ENCODE measurements at regions not wholly inside any gene's neighbourhood (a gene's known extent, or its start where the extent isn't known, plus 50 kb on each side); places are given as distances from the start of the nearest gene placed in this dataset.

GRCh38 chr11:71336176-71336995 lies 84.0 kb upstream of the SHANK2 start:
- H3K4me3 ChIP-seq: no peak overlapping the region
- 62 to 70% methylated on average over 9 of the region's 9 CpGs for WGBS, 2 donors

GRCh38 chr11:71335371-71335770 lies 83.0 kb upstream of the SHANK2 start:
- no peak for TF ChIP-seq CTCF (IDR thresholded peaks at IDR 0.05)
- no peak overlapping the region for H3K27ac ChIP-seq
- H3K36me3 ChIP-seq: no peaks in the 10 kb centered on the region
- no peak for DNase-seq
- no peak overlapping the region for H3K4me3 ChIP-seq
- no peaks in the 10 kb centered on the region for H3K27me3 ChIP-seq
- intact Hi-C loops (cut with DNase I): loop anchor here in 1 of 3 donors (5.0 kb wide), 1 partner anchor 218 kb away; no protein-coding TSS in a partner anchor
- WGBS, 2 donors: 79 to 89% methylated on average over 1 of the region's 1 CpG
- H3K9me3 ChIP-seq: no peaks in the 10 kb centered on the region
- ATAC-seq: no peak
- FAIRE-seq: no peak
- no peaks in the 10 kb centered on the region for H3K4me1 ChIP-seq

More at GRCh38 chr11:71336176-71336995, 84.0 kb upstream of the SHANK2 start:
- TF ChIP-seq CTCF (IDR thresholded peaks at IDR 0.05): no peak
- Histone ChIP-seq H3K4me1 (no peaks in the 10 kb centered on the region), H3K9me3 (no peaks in the 10 kb centered on the region), H3K27ac (no peak overlapping the region), H3K27me3 (no peaks in the 10 kb centered on the region), H3K36me3 (no peaks in the 10 kb centered on the region)
- no peak for ATAC-seq
- intact Hi-C loops (cut with DNase I): loop anchor here in 1 of 3 donors (5.0 kb wide), 1 partner anchor 219 kb away; no protein-coding TSS in a partner anchor
- no peak for FAIRE-seq
- no peak for DNase-seq

- Histone ChIP-seq H3K27me3 (no peaks in the 10 kb centered on the region), H3K4me3 (no peak overlapping the region), H3K9me3 (no peaks in the 10 kb centered on the region), H3K4me1 (no peaks in the 10 kb centered on the region), H3K27ac (no peak overlapping the region), H3K36me3 (no peaks in the 10 kb centered on the region)
- intact Hi-C loops (cut with DNase I): no loop called here
- DNase-seq: no peak
- TF ChIP-seq CTCF (IDR thresholded peaks at IDR 0.05): no peak
- WGBS, 2 donors: 88 to 100% methylated on average over 1 of the region's 1 CpG
- no peak for FAIRE-seq
- ATAC-seq: no peak
Observed at GRCh38 chr11:71334191-71334590, 81.8 kb upstream of the SHANK2 start.

- Histone ChIP-seq H3K4me3 (no peak overlapping the region), H3K36me3 (no peaks in the 10 kb centered on the region), H3K27me3 (no peaks in the 10 kb centered on the region), H3K9me3 (no peaks in the 10 kb centered on the region), H3K4me1 (no peaks in the 10 kb centered on the region), H3K27ac (no peak overlapping the region)
- no peak for FAIRE-seq
- no peak for ATAC-seq
- WGBS, 2 donors: 85% methylated on average over 6 of the region's 6 CpGs
- no peak for DNase-seq
- TF ChIP-seq CTCF (IDR thresholded peaks at IDR 0.05): no peak
- intact Hi-C loops (cut with DNase I): no loop called here
Observed at GRCh38 chr11:71333473-71333872, 81.1 kb upstream of the SHANK2 start.

GRCh38 chr11:71332447-71332846 lies 80.1 kb upstream of the SHANK2 start:
- no peak for TF ChIP-seq CTCF (IDR thresholded peaks at IDR 0.05)
- Histone ChIP-seq H3K27me3 (no peaks in the 10 kb centered on the region), H3K27ac (no peak overlapping the region), H3K36me3 (no peaks in the 10 kb centered on the region), H3K4me1 (no peaks in the 10 kb centered on the region), H3K9me3 (no peaks in the 10 kb centered on the region), H3K4me3 (no peak overlapping the region)
- FAIRE-seq (no peak), DNase-seq (no peak), ATAC-seq (no peak)
- 95 to 97% methylated on average over 5 of the region's 5 CpGs for WGBS, 2 donors
- intact Hi-C loops (cut with DNase I): no loop called here
